Progenitor cell of endocrine pancreas (in vitro differentiated cells): ENCODE measurements at regions not wholly inside any gene's neighbourhood (a gene's known extent, or its start where the extent isn't known, plus 50 kb on each side); places are given as distances from the start of the nearest gene placed in this dataset.

ENCODE experiments used
- DNase-seq: peaks from one replicate; pipeline ENCODE4 v3.0.0; 2021; ENCODE audit warnings: low spot score; ENCODE audit not compliant: unreplicated experiment
- H3K27ac Mint-ChIP-seq: 2 replicates; pipeline ENCODE4 v1.8.0; 2021; ENCODE audit warnings: mild to moderate bottlenecking, moderate library complexity, mixed read lengths
- H3K27me3 Mint-ChIP-seq: 2 replicates; pipeline ENCODE4 v1.8.0; 2021; ENCODE audit warnings: mixed read lengths
- H3K36me3 Mint-ChIP-seq: 2 replicates; pipeline ENCODE4 v1.8.0; 2022; ENCODE audit warnings: mixed read lengths; ENCODE audit not compliant: insufficient read depth
- H3K4me1 Mint-ChIP-seq: 2 replicates; pipeline ENCODE4 v1.8.0; 2021; ENCODE audit warnings: low read depth, mixed read lengths
- H3K4me3 Mint-ChIP-seq: 2 replicates; pipeline ENCODE4 v1.8.0; 2021; ENCODE audit warnings: low read depth, mild to moderate bottlenecking, moderate library complexity, mixed read lengths
- H3K9me3 Mint-ChIP-seq: 2 replicates; pipeline ENCODE4 v1.8.0; 2021; ENCODE audit warnings: low read depth, mixed read lengths
- CTCF ChIP-seq: fragments of 200-600 bp; sonication (generic); IDR thresholded peaks from one replicate; pipeline ENCODE4 v1.5.0; 2021; ENCODE audit warnings: antibody characterized with exemption, mild to moderate bottlenecking; ENCODE audit not compliant: unreplicated experiment

GRCh38 chr5:105032917-105033316 is 1470.3 kb upstream of the NUDT12 start:
- no peak for TF ChIP-seq CTCF
- Mint-ChIP-seq H3K4me1 (peaks cover 9% of the 10 kb centered on the region), H3K9me3 (peaks cover 7% of the 10 kb centered on the region), H3K36me3 (peaks cover 1% of the 10 kb centered on the region), H3K27me3 (no peaks in the 10 kb centered on the region), H3K27ac (no peak overlapping the region), H3K4me3 (no peak overlapping the region)
- DNase-seq: no peak

- no peak overlapping the region for H3K4me3 Mint-ChIP-seq
Measured at GRCh38 chr5:105030153-105030552, 1467.6 kb upstream of the NUDT12 start.

GRCh38 chr5:105015098-105015497 is 1452.5 kb upstream of the NUDT12 start:
- no peaks in the 10 kb centered on the region for H3K27me3 Mint-ChIP-seq
- TF ChIP-seq CTCF: no peak

More at GRCh38 chr5:105030153-105030552, 1467.6 kb upstream of the NUDT12 start:
- no peak overlapping the region for H3K27ac Mint-ChIP-seq
- H3K36me3 Mint-ChIP-seq: no peaks in the 10 kb centered on the region
- H3K27me3 Mint-ChIP-seq: no peaks in the 10 kb centered on the region
- H3K9me3 Mint-ChIP-seq: no peaks in the 10 kb centered on the region
- peaks cover 9% of the 10 kb centered on the region for H3K4me1 Mint-ChIP-seq
- no peak for DNase-seq
- TF ChIP-seq CTCF: no peak

GRCh38 chr5:104998572-104998971 is 1436.0 kb upstream of the NUDT12 start:
- H3K4me1 Mint-ChIP-seq: no peaks in the 10 kb centered on the region
- DNase-seq: no peak
- no peak for TF ChIP-seq CTCF
- no peak overlapping the region for H3K4me3 Mint-ChIP-seq
- no peaks in the 10 kb centered on the region for H3K36me3 Mint-ChIP-seq
- H3K9me3 Mint-ChIP-seq: peaks cover 3% of the 10 kb centered on the region
- H3K27ac Mint-ChIP-seq: no peak overlapping the region
- H3K27me3 Mint-ChIP-seq: no peaks in the 10 kb centered on the region

More at GRCh38 chr5:105015098-105015497, 1452.5 kb upstream of the NUDT12 start:
- H3K36me3 Mint-ChIP-seq: no peaks in the 10 kb centered on the region
- no peak for DNase-seq
- H3K27ac Mint-ChIP-seq: no peak overlapping the region
- no peaks in the 10 kb centered on the region for H3K4me1 Mint-ChIP-seq
- no peak overlapping the region for H3K4me3 Mint-ChIP-seq
- H3K9me3 Mint-ChIP-seq: peaks cover 4% of the 10 kb centered on the region

- no peak for DNase-seq
- no peak overlapping the region for H3K27ac Mint-ChIP-seq
- H3K27me3 Mint-ChIP-seq: no peaks in the 10 kb centered on the region
- H3K36me3 Mint-ChIP-seq: no peaks in the 10 kb centered on the region
- H3K4me1 Mint-ChIP-seq: no peaks in the 10 kb centered on the region
- TF ChIP-seq CTCF: no peak
- no peaks in the 10 kb centered on the region for H3K9me3 Mint-ChIP-seq
- no peak overlapping the region for H3K4me3 Mint-ChIP-seq
Measured at GRCh38 chr5:104998169-104998568, 1435.6 kb upstream of the NUDT12 start.
